HEK293 (cell line): ENCODE measurements at regions not wholly inside any gene's neighbourhood (a gene's known extent, or its start where the extent isn't known, plus 50 kb on each side); places are given as distances from the start of the nearest gene placed in this dataset.

Experiments used
- CTCF ChIA-PET: fragments of 350-600 bp; formaldehyde crosslinking; extraction: SDS; loops from one replicate; lab custom pipeline; 2021; ENCODE audit warnings: antibody characterized with exemption; lab: Yijun Ruan, JAX
- POLR2A ChIA-PET: fragments of 300-600 bp; formaldehyde crosslinking; extraction: SDS; loops from one replicate; lab custom pipeline; 2020; ENCODE audit warnings: antibody characterized with exemption, inconsistent platforms; lab: Yijun Ruan, JAX
- H3K27ac ChIP-seq: fragments of 200-500 bp; sonication (Bioruptor generic); 2 replicates; pipeline ENCODE4 v1.5.1; 2014; ENCODE audit warnings: low read depth, low read length, control low read depth, inconsistent platforms; ENCODE audit errors: extremely low read depth
- H3K36me3 ChIP-seq, 2 experiments: fragments of 200-500 bp in 1 of 2; sonication (Bioruptor generic) in 1 of 2; 1 replicate in 1 of 2; 2 replicates in 1 of 2; pipeline ENCODE4 v1.5.1; 2014 to 2017; ENCODE audit warnings: inconsistent platforms in 2 of 2, low read length in 2 of 2; ENCODE audit not compliant: control insufficient read depth in 2 of 2, insufficient read depth in 1 of 2
- H3K4me1 ChIP-seq: fragments of 200-500 bp; sonication (Bioruptor generic); 2 replicates; pipeline ENCODE4 v1.5.1; 2014; ENCODE audit warnings: mild to moderate bottlenecking, low read length, inconsistent platforms; ENCODE audit not compliant: control insufficient read depth, insufficient read depth
- H3K4me3 ChIP-seq: 2 replicates; pipeline ENCODE4 v1.5.1; 2011; ENCODE audit warnings: low read depth, mild to moderate bottlenecking, control low read depth, low read length, moderate library complexity
- H3K9me3 ChIP-seq: fragments of 200-500 bp; sonication (Bioruptor generic); 2 replicates; pipeline ENCODE4 v1.5.1; 2014; ENCODE audit warnings: low read depth, low read length, inconsistent platforms; ENCODE audit not compliant: control insufficient read depth, insufficient read depth
- HOXC10 ChIP-seq: sonication (generic); formaldehyde crosslinking; IDR thresholded peaks from 2 replicates; pipeline ENCODE4 v1.8.1; 2023; ENCODE audit warnings: mild to moderate bottlenecking, missing genetic modification reagents
- YY1 ChIP-seq: fragments of 450-650 bp; formaldehyde crosslinking; IDR thresholded peaks from 2 replicates; pipeline ENCODE4 v1.5.1; 2018; ENCODE audit warnings: missing biosample characterization, missing genetic modification characterization
- ZBTB17 ChIP-seq: fragments of 450-650 bp; formaldehyde crosslinking; IDR thresholded peaks from 2 replicates; pipeline ENCODE4 v1.5.1; 2016; ENCODE audit warnings: missing biosample characterization, missing genetic modification characterization
- ZNF155 ChIP-seq: fragments of 450-650 bp; formaldehyde crosslinking; IDR thresholded peaks from 2 replicates; pipeline ENCODE4 v1.5.1; 2016; ENCODE audit warnings: missing biosample characterization, missing genetic modification characterization
- ZNF202 ChIP-seq: fragments of 450-650 bp; formaldehyde crosslinking; IDR thresholded peaks from 2 replicates; pipeline ENCODE4 v1.5.1; 2016; ENCODE audit warnings: missing biosample characterization, missing genetic modification characterization, borderline replicate concordance
- ZNF223 ChIP-seq: fragments of 450-650 bp; formaldehyde crosslinking; IDR thresholded peaks from 2 replicates; pipeline ENCODE4 v1.5.1; 2016; ENCODE audit warnings: missing biosample characterization, missing genetic modification characterization
- ZNF302 ChIP-seq: fragments of 450-650 bp; formaldehyde crosslinking; IDR thresholded peaks from 2 replicates; pipeline ENCODE4 v1.5.1; 2016; ENCODE audit warnings: missing biosample characterization, missing genetic modification characterization, low read depth
- ZNF555 ChIP-seq: fragments of 450-650 bp; formaldehyde crosslinking; conservative IDR thresholded peaks from 2 replicates; pipeline ENCODE4 v1.5.1; 2017; ENCODE audit warnings: missing biosample characterization, mild to moderate bottlenecking, missing genetic modification characterization, inconsistent platforms
- ZNF623 ChIP-seq: fragments of 450-650 bp; formaldehyde crosslinking; IDR thresholded peaks from 2 replicates; pipeline ENCODE4 v1.5.1; 2016; ENCODE audit warnings: missing biosample characterization, missing genetic modification characterization
- ZNF776 ChIP-seq: fragments of 450-650 bp; formaldehyde crosslinking; IDR thresholded peaks from 2 replicates; pipeline ENCODE4 v1.5.0; 2017; ENCODE audit warnings: missing biosample characterization, missing genetic modification characterization, borderline replicate concordance
- ZNF837 ChIP-seq: fragments of 450-650 bp; formaldehyde crosslinking; IDR thresholded peaks from 2 replicates; pipeline ENCODE4 v1.5.1; 2016; ENCODE audit warnings: missing biosample characterization, missing genetic modification characterization
- TF ChIP-seq, protein P1 (sequence below): fragments of 450-650 bp; formaldehyde crosslinking; conservative IDR thresholded peaks from 2 replicates; pipeline ENCODE4 v1.5.1; 2016; ENCODE audit warnings: low read depth, missing biosample characterization, missing genetic modification characterization
- TF ChIP-seq, protein P2 (sequence below): fragments of 450-650 bp; formaldehyde crosslinking; IDR thresholded peaks from 2 replicates; pipeline ENCODE4 v1.5.1; 2016; ENCODE audit warnings: missing biosample characterization, missing genetic modification characterization
- TF ChIP-seq, protein P3 (sequence below): fragments of 450-650 bp; formaldehyde crosslinking; IDR thresholded peaks from 2 replicates; pipeline ENCODE4 v1.5.1; 2016; ENCODE audit warnings: missing biosample characterization, missing genetic modification characterization
- TF ChIP-seq, protein P4 (sequence below): fragments of 450-650 bp; formaldehyde crosslinking; IDR thresholded peaks from 2 replicates; pipeline ENCODE4 v1.5.1; 2016; ENCODE audit warnings: missing biosample characterization, missing genetic modification characterization

DNA sequence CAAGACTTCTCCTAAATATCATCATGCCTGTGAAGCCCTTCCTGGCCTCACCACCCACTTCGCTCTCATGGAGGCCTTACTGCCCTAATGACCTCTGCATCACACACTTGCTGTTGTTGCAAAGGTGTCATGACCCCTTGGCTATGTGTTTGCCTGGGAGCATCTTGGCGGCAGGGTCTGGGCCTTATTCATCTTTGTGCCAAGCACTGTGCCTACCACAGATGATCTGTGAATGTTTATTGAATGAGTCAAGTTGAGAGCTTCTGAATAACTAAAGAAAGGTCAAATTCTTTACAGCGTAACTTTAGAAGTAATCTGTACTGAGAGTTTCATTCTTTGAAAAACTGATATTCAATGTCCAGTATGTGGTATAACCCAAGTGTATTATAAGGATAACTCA, 113.3 kb downstream of the TTC8 start (continued):
- TF ChIP-seq, protein P1, sequence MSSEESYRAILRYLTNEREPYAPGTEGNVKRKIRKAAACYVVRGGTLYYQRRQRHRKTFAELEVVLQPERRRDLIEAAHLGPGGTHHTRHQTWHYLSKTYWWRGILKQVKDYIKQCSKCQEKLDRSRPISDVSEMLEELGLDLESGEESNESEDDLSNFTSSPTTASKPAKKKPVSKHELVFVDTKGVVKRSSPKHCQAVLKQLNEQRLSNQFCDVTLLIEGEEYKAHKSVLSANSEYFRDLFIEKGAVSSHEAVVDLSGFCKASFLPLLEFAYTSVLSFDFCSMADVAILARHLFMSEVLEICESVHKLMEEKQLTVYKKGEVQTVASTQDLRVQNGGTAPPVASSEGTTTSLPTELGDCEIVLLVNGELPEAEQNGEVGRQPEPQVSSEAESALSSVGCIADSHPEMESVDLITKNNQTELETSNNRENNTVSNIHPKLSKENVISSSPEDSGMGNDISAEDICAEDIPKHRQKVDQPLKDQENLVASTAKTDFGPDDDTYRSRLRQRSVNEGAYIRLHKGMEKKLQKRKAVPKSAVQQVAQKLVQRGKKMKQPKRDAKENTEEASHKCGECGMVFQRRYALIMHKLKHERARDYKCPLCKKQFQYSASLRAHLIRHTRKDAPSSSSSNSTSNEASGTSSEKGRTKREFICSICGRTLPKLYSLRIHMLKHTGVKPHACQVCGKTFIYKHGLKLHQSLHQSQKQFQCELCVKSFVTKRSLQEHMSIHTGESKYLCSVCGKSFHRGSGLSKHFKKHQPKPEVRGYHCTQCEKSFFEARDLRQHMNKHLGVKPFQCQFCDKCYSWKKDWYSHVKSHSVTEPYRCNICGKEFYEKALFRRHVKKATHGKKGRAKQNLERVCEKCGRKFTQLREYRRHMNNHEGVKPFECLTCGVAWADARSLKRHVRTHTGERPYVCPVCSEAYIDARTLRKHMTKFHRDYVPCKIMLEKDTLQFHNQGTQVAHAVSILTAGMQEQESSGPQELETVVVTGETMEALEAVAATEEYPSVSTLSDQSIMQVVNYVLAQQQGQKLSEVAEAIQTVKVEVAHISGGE (tag by site-specific recombination) = no peak
- no peak for TF ChIP-seq ZNF202 (tag by site-specific recombination)
- no peak for TF ChIP-seq ZNF776 (tag by site-specific recombination)
- no peak for TF ChIP-seq HOXC10 (CRISPR knock-in tag)
- TF ChIP-seq, protein P2, sequence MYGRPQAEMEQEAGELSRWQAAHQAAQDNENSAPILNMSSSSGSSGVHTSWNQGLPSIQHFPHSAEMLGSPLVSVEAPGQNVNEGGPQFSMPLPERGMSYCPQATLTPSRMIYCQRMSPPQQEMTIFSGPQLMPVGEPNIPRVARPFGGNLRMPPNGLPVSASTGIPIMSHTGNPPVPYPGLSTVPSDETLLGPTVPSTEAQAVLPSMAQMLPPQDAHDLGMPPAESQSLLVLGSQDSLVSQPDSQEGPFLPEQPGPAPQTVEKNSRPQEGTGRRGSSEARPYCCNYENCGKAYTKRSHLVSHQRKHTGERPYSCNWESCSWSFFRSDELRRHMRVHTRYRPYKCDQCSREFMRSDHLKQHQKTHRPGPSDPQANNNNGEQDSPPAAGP = no peak
- no peak for TF ChIP-seq ZNF623 (tag by site-specific recombination)
- TF ChIP-seq ZNF837 (tag by site-specific recombination) = no peak

DNA sequence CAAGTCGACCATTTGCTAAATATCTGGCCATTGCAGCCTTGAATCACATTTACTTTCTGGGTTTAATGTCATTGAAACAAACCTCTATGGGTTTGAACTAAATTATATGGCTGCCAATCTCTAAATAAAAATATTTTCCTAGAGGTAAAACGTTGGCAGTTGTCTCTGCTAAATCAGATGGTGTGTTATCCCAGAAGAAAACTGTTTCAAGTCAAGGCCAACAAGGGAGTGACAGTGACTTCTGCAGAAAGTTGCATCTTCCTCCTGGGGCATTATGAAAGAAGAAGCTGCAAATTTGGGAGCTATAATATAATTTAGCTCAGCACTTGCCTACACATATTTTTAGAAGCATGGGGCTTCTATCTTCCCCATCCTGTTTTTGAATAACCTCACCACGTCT, 116.2 kb downstream of the TTC8 start:
- no peak overlapping the region for H3K27ac ChIP-seq
- CTCF ChIA-PET = interaction anchor here (1.0 kb wide), 1 partner anchor 273 kb away, joined by 4 read pairs; no protein-coding TSS in a partner anchor
- H3K4me1 ChIP-seq = no peaks in the 10 kb centered on the region
- TF ChIP-seq, protein P3, sequence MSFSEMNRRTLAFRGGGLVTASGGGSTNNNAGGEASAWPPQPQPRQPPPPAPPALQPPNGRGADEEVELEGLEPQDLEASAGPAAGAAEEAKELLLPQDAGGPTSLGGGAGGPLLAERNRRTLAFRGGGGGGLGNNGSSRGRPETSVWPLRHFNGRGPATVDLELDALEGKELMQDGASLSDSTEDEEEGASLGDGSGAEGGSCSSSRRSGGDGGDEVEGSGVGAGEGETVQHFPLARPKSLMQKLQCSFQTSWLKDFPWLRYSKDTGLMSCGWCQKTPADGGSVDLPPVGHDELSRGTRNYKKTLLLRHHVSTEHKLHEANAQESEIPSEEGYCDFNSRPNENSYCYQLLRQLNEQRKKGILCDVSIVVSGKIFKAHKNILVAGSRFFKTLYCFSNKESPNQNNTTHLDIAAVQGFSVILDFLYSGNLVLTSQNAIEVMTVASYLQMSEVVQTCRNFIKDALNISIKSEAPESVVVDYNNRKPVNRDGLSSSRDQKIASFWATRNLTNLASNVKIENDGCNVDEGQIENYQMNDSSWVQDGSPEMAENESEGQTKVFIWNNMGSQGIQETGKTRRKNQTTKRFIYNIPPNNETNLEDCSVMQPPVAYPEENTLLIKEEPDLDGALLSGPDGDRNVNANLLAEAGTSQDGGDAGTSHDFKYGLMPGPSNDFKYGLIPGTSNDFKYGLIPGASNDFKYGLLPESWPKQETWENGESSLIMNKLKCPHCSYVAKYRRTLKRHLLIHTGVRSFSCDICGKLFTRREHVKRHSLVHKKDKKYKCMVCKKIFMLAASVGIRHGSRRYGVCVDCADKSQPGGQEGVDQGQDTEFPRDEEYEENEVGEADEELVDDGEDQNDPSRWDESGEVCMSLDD (tag by site-specific recombination) = no peak
- TF ChIP-seq ZNF155 (tag by site-specific recombination) (no peak), ZNF555 (tag by site-specific recombination) (no peak), ZNF302 (tag by site-specific recombination) (no peak), ZNF223 (tag by site-specific recombination) (no peak)
- TF ChIP-seq, protein P4, sequence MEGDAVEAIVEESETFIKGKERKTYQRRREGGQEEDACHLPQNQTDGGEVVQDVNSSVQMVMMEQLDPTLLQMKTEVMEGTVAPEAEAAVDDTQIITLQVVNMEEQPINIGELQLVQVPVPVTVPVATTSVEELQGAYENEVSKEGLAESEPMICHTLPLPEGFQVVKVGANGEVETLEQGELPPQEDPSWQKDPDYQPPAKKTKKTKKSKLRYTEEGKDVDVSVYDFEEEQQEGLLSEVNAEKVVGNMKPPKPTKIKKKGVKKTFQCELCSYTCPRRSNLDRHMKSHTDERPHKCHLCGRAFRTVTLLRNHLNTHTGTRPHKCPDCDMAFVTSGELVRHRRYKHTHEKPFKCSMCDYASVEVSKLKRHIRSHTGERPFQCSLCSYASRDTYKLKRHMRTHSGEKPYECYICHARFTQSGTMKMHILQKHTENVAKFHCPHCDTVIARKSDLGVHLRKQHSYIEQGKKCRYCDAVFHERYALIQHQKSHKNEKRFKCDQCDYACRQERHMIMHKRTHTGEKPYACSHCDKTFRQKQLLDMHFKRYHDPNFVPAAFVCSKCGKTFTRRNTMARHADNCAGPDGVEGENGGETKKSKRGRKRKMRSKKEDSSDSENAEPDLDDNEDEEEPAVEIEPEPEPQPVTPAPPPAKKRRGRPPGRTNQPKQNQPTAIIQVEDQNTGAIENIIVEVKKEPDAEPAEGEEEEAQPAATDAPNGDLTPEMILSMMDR (tag by site-specific recombination) = no peak
- TF ChIP-seq, all 188 proteins: peak for 0
- Histone ChIP-seq H3K36me3 (no peaks in the 10 kb centered on the region), H3K9me3 (no peaks in the 10 kb centered on the region), H3K4me3 (no peak overlapping the region)
- POLR2A ChIA-PET = no interaction called here

DNA sequence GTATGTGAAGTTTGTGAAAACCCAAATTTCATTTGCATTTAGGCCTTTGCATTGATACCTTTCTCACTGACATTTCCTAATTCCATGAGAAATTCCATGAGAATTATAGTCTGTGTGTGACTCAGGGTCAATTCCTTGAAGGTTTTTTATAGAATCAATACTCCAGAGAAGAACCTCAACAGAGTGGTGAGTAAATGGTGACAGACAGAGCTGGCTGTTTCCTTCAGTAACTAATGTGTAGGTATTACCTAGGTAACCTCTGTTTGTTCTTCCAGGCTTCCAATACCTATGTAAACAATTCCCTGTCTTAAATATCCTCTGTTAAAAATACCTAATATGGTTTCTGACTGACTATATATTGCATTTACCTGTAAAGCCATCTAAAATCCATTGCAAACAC, 117.0 kb downstream of the TTC8 start:
- Histone ChIP-seq H3K36me3 (no peaks in the 10 kb centered on the region), H3K4me3 (no peak overlapping the region), H3K9me3 (no peaks in the 10 kb centered on the region), H3K4me1 (no peaks in the 10 kb centered on the region), H3K27ac (no peak overlapping the region)
- ChIA-PET CTCF (no interaction called here), POLR2A (no interaction called here)
- TF ChIP-seq YY1 = no peak
- no peak for TF ChIP-seq ZBTB17 (tag by site-specific recombination)
